Endothelial cell (in vitro differentiated cells): ENCODE measurements at regions not wholly inside any gene's neighbourhood (a gene's known extent, or its start where the extent isn't known, plus 50 kb on each side); places are given as distances from the start of the nearest gene placed in this dataset.
"Not testable (repeated sequence)": the region's sequence is repeated elsewhere in the genome, so short reads cannot be mapped to it uniquely, and the experiment has no call there.

ENCODE experiments used
- DNase-seq: peaks from one replicate; pipeline ENCODE4 v3.0.0; 2021; ENCODE audit warnings: low spot score
- H3K27ac Mint-ChIP-seq: one replicate; pipeline ENCODE4 v1.8.0; 2021; ENCODE audit warnings: mixed read lengths, inconsistent platforms; ENCODE audit not compliant: unreplicated experiment
- H3K27me3 Mint-ChIP-seq: one replicate; pipeline ENCODE4 v1.8.0; 2021; ENCODE audit warnings: mild to moderate bottlenecking, moderate library complexity, mixed read lengths, inconsistent platforms; ENCODE audit not compliant: unreplicated experiment
- H3K36me3 Mint-ChIP-seq: one replicate; pipeline ENCODE4 v1.8.0; 2021; ENCODE audit warnings: mild to moderate bottlenecking, low read depth, mixed read lengths, inconsistent platforms; ENCODE audit not compliant: unreplicated experiment
- H3K4me1 Mint-ChIP-seq: one replicate; pipeline ENCODE4 v1.8.0; 2021; ENCODE audit warnings: mild to moderate bottlenecking, mixed read lengths, inconsistent platforms; ENCODE audit not compliant: unreplicated experiment
- H3K4me3 Mint-ChIP-seq: one replicate; pipeline ENCODE4 v1.8.0; 2021; ENCODE audit warnings: mild to moderate bottlenecking, mixed read lengths, inconsistent platforms; ENCODE audit not compliant: unreplicated experiment
- H3K9me3 Mint-ChIP-seq: one replicate; pipeline ENCODE4 v1.8.0; 2021; ENCODE audit warnings: mixed read lengths, inconsistent platforms; ENCODE audit not compliant: unreplicated experiment
- CTCF ChIP-seq: fragments of 200-600 bp; sonication (generic); IDR thresholded peaks from one replicate; pipeline ENCODE4 v1.5.0; 2021; ENCODE audit warnings: antibody characterized with exemption; ENCODE audit not compliant: unreplicated experiment

- Mint-ChIP-seq H3K27ac (no peak overlapping the region), H3K4me1 (peaks cover 4% of the 10 kb centered on the region), H3K9me3 (no peaks in the 10 kb centered on the region), H3K4me3 (no peak overlapping the region), H3K36me3 (no peaks in the 10 kb centered on the region), H3K27me3 (no peaks in the 10 kb centered on the region)
- no peak for DNase-seq
- no peak for TF ChIP-seq CTCF
These were observed 105.2 kb upstream of the BMP2 start for GRCh38 chr20:6662309-6662708.

DNA sequence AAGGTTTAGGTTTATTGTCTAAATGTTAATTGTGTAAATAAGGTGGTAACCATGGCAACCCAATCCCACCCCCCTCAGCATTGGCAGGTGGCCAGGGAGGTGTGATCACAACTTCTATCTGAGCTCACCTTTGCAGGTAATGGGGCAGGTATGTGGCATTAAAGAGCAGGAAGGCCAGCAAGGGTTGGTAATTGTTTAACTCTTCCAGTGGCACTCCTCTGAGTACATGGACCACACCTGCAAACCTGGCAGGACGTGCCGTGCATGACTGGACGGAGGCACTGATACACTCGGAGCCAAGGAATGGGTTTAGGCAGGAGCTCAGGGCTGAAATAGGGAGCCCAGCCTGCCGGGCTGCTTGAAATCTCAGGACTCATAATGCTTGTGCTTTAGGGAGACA, 107.0 kb upstream of the BMP2 start:
- H3K36me3 Mint-ChIP-seq, result no peaks in the 10 kb centered on the region
- H3K27ac Mint-ChIP-seq, result no peak overlapping the region
- DNase-seq, result no peak
- no peak for TF ChIP-seq CTCF
- H3K9me3 Mint-ChIP-seq, result no peaks in the 10 kb centered on the region
- peaks cover 4% of the 10 kb centered on the region for H3K4me1 Mint-ChIP-seq
- no peak overlapping the region for H3K4me3 Mint-ChIP-seq
- H3K27me3 Mint-ChIP-seq, result no peaks in the 10 kb centered on the region

DNA sequence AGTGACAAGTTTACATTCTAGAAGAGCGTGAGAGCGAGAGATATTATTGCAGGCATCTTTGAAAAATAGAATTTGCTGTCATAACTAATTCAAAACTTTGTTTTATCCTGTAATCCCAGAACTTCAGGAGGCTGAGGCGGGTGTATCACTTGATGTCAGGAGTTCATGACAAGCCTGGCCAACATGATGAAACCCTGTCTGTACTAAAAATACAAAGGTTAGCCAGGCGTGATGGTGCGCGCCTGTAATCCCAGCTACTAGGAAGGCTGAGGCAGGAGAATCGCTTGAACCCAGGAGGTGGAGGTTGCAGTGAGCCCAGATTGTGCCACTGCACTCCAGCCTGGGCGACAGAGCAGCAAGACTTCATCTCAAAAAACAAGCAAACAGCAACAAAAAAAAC, 108.6 kb upstream of the BMP2 start:
- H3K36me3 Mint-ChIP-seq, H3K27me3 Mint-ChIP-seq, DNase-seq, H3K27ac Mint-ChIP-seq, H3K4me3 Mint-ChIP-seq, H3K9me3 Mint-ChIP-seq, H3K4me1 Mint-ChIP-seq: not testable (repeated sequence)

GRCh38 chr20:6657904-6658303, 109.6 kb upstream of the BMP2 start:
- Mint-ChIP-seq H3K36me3 (no peaks in the 10 kb centered on the region), H3K27me3 (no peaks in the 10 kb centered on the region), H3K9me3 (no peaks in the 10 kb centered on the region), H3K4me3 (no peak overlapping the region), H3K4me1 (no peaks in the 10 kb centered on the region), H3K27ac (no peak overlapping the region)
- no peak for DNase-seq
- TF ChIP-seq CTCF, result no peak

DNA sequence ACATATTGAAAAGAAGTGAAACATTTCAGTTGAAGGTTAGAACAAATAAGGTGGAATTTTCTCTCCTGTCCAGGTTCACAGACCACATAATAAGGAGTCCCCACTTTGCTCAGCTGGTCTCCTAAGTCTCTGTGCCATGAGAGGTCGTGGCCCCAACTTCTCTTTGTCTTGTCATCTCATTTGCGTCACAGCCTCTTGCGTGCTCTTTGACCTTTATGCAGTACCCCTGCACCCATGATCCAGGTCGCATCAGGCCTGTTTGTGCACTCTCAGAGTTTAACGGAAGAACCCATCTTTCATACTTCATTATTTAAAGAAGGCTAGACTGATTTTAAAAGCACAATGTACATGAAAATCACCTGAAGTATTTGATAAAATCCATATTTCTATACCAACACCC, 110.4 kb upstream of the BMP2 start:
- Mint-ChIP-seq H3K27ac (no peak overlapping the region), H3K27me3 (no peaks in the 10 kb centered on the region), H3K36me3 (no peaks in the 10 kb centered on the region), H3K4me1 (no peaks in the 10 kb centered on the region), H3K9me3 (no peaks in the 10 kb centered on the region), H3K4me3 (no peak overlapping the region)
- TF ChIP-seq CTCF, result no peak
- DNase-seq, result no peak
